ENCODE measurements at regions not wholly inside any gene's neighbourhood (a gene's known extent, or its start where the extent isn't known, plus 50 kb on each side); places are given as distances from the start of the nearest gene placed in this dataset.

DNA sequence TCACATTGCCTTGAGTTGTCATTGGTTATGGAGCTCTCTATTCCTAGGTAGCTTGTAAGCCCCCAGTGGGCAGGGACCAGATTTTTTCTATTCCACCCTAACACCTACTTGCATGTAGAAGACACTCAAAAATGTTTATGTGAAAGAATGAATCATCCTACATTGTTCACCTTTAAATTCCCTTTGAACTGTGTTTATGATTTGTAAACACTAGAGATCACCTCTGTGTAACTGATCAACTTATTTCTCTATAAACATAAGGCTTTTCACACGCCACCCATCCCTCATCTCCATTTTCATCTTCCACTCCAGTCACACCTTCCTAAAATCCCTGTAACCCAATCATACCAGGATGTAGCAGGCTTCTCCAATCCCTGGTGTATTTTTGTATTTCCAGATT is 142.6 kb upstream of the LEF1 start:
- no peak for DNase-seq
- H3K36me3 ChIP-seq = no peaks in the 10 kb centered on the region
- no peaks in the 10 kb centered on the region; the same call in 1 of the 2 replicates for H3K4me1 ChIP-seq
- no peaks in the 10 kb centered on the region for H3K9me3 ChIP-seq
- no peaks in the 10 kb centered on the region for H3K27me3 ChIP-seq
- no peak overlapping the region for H3K4me3 ChIP-seq (ENCODE audit: low read depth, low read length)
- TF ChIP-seq, protein P1, sequence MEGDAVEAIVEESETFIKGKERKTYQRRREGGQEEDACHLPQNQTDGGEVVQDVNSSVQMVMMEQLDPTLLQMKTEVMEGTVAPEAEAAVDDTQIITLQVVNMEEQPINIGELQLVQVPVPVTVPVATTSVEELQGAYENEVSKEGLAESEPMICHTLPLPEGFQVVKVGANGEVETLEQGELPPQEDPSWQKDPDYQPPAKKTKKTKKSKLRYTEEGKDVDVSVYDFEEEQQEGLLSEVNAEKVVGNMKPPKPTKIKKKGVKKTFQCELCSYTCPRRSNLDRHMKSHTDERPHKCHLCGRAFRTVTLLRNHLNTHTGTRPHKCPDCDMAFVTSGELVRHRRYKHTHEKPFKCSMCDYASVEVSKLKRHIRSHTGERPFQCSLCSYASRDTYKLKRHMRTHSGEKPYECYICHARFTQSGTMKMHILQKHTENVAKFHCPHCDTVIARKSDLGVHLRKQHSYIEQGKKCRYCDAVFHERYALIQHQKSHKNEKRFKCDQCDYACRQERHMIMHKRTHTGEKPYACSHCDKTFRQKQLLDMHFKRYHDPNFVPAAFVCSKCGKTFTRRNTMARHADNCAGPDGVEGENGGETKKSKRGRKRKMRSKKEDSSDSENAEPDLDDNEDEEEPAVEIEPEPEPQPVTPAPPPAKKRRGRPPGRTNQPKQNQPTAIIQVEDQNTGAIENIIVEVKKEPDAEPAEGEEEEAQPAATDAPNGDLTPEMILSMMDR (IDR thresholded peaks at IDR 0.05; ENCODE audit: low read depth, low read length) = no peak

DNA sequence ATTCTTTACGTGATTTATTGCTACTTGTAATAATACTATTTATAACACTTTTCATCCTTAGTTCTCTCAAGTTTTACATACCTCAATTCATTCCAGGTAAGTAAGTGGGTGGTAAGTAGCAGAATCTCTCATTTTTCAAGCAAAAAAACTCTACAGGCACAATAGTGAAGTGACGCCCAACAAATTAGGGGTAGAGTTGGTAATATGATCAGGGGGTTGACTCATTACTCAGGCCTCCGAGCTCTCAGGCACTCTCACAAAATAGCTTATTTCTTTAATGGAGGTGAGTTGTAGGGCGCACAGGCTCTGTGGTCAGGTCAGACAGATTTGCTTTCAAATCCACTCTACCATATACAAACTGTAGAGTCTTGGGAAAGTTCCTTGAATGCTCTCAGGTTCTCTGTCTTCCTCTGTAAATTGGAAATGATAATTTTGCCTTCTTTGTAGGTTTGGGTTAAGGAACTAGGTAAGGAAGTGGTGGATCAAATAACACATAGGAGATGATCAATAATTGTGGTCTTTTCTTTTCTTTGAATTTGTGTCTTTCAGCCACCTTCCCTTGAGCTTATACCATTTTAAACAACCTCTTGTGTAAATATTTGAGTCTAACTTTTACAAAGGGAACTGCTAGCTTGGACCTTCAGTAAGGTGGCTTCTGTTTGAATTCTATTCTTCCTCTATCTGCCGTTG is 134.9 kb upstream of the LEF1 start:
- Histone ChIP-seq H3K36me3 (no peaks in the 10 kb centered on the region), H3K27me3 (no peaks in the 10 kb centered on the region), H3K4me1 (peaks cover 3% of the 10 kb centered on the region; the same call in 1 of the 2 replicates), H3K9me3 (no peaks in the 10 kb centered on the region), H3K4me3 (ENCODE audit: low read depth, low read length) (no peak overlapping the region)
- TF ChIP-seq, protein P1 (IDR thresholded peaks at IDR 0.05; ENCODE audit: low read depth, low read length) = no peak
- DNase-seq = no peak

DNA sequence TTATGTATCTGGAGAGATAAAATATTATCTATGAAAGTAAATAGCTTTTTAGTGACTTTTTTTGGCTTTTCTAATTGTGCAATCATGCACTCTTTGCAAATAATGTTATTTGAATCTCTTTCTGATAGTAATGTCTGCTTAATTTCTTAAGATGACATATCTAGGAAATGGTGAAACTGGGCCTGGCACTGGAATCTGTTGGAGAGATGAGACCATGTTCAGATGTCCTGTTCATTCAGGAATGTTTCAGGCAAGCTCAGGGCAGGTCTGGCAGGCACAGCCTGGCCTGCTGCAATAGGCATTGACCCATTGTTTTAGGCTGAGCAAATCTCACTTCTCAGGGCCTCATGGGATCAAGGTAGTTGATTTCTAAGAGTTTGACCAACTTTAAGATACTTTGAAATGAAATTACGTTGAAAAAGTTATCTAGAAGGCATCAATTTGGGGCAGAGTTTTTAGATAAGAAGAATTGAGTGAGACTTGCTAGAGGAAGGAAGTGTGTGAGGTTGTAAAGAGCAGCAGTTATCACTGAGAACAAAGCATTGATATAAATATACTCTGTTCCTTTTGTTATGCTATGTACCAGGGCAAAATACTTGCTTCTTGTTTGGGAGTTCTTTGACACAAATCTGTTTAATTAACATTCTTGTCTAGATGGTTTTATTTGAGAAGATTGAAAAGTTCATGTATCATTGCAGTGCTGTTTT is 133.0 kb upstream of the LEF1 start:
- Histone ChIP-seq H3K27me3 (no peaks in the 10 kb centered on the region), H3K4me1 (peaks cover 3% of the 10 kb centered on the region; the same call in 1 of the 2 replicates), H3K9me3 (no peaks in the 10 kb centered on the region), H3K4me3 (ENCODE audit: low read depth, low read length) (no peak overlapping the region), H3K36me3 (no peaks in the 10 kb centered on the region)
- TF ChIP-seq, protein P1 (IDR thresholded peaks at IDR 0.05; ENCODE audit: low read depth, low read length) = no peak
- no peak for DNase-seq

DNA sequence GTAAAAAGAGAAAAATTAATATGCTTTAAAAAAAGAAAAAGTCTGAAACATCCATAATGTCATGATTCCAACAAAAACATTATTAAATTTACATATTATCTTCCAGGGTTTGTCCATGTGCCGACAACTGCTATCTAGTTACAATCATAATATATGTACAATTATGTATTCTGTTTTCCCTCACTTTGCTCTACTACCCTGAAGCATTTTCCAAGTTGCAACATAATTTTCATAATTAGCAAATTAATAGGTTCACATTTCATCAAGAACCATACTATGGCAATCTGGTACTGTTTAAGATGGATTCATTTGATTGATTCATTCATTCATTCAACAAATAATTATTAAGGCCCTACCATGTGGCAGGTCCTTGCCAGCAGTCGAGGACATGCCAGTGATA is 128.9 kb upstream of the LEF1 start:
- Histone ChIP-seq H3K4me1 (peaks cover 3% of the 10 kb centered on the region; the same call in 1 of the 2 replicates), H3K36me3 (no peaks in the 10 kb centered on the region), H3K27me3 (no peaks in the 10 kb centered on the region), H3K9me3 (no peaks in the 10 kb centered on the region), H3K4me3 (ENCODE audit: low read depth, low read length) (no peak overlapping the region)
- TF ChIP-seq, protein P1 (IDR thresholded peaks at IDR 0.05; ENCODE audit: low read depth, low read length) = no peak
- DNase-seq = no peak

DNA sequence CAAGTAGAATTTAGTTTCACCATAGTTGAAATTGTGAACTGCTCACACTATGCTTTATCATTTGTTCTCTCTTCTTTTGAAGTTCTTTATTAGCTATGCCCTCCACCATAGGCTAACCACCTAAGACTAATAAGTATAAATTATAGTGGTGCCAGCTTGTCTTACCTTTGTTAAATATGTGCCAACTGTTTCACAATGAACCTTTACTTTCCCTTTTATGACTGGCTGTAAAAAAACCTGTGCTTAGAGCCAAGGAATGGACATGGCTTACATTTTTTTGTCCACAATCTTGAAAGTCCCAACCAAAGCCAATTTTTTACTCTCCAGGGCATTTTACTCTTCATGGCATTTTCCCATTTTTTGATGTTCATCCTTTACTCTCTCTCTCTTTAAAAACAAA is 123.5 kb upstream of the LEF1 start:
- H3K36me3 ChIP-seq = no peaks in the 10 kb centered on the region
- TF ChIP-seq, protein P1 (IDR thresholded peaks at IDR 0.05; ENCODE audit: low read depth, low read length) = no peak
- no peaks in the 10 kb centered on the region for H3K27me3 ChIP-seq
- no peak for DNase-seq
- H3K4me3 ChIP-seq (ENCODE audit: low read depth, low read length) = no peak overlapping the region
- no peaks in the 10 kb centered on the region for H3K4me1 ChIP-seq
- H3K9me3 ChIP-seq = no peaks in the 10 kb centered on the region; the same call in 1 of the 2 replicates

DNA sequence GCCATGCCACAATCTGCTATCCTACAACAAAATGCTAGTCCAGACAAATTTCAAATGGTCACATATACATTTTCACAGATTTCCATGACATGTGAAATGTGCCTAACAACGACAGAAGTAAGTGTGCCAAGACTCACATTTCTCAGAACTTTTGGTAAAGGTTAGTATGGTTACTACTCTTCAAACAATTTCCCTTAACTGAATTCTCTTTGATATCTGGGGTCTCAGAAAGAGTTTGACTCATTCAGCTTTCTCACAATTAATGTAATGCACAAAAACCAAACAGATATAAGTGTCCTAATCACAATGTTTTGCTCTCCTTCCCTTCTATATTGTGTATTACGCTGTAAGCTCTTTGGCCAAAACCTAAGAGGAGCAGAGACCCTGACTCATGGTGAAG is 122.4 kb upstream of the LEF1 start:
- Histone ChIP-seq H3K27me3 (no peaks in the 10 kb centered on the region), H3K36me3 (no peaks in the 10 kb centered on the region), H3K4me3 (ENCODE audit: low read depth, low read length) (no peak overlapping the region), H3K4me1 (no peaks in the 10 kb centered on the region), H3K9me3 (no peaks in the 10 kb centered on the region; the same call in 1 of the 2 replicates)
- DNase-seq = no peak
- TF ChIP-seq, protein P1 (IDR thresholded peaks at IDR 0.05; ENCODE audit: low read depth, low read length) = no peak

Data from BE2C (cell line).